ENCODE measurements at regions not wholly inside any gene's neighbourhood (a gene's known extent, or its start where the extent isn't known, plus 50 kb on each side); places are given as distances from the start of the nearest gene placed in this dataset.

DNA sequence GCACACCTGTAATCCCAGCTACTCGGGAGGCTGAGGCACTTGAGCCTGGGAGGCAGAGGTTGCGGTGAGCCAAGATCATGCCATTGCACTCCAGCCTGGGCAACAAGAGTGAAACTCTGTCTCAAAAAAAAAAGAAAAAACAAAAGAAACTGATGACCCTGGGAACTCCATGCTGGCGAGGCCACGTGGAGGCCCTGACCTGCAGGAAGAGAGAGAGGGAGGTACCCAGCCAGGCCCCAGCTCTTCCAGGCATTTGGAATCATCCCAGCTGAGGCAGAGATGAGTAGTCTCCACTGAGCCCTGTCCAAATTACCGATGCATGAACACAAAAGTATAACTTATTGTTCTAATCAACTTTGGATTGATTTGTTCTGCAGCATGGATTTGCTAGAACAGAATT is 132.0 kb upstream of the ZBTB40 start:
- no peaks in the 10 kb centered on the region for H3K9me3 ChIP-seq (ENCODE audit: insufficient read depth, low read depth)
- DNase-seq: no peak
- no peaks in the 10 kb centered on the region for H3K9me2 ChIP-seq (ENCODE audit: insufficient read depth)
- no peak overlapping the region for H3K4me3 ChIP-seq
- no peaks in the 10 kb centered on the region for H3K79me2 ChIP-seq (ENCODE audit: low read depth)
- TF ChIP-seq, protein P1, sequence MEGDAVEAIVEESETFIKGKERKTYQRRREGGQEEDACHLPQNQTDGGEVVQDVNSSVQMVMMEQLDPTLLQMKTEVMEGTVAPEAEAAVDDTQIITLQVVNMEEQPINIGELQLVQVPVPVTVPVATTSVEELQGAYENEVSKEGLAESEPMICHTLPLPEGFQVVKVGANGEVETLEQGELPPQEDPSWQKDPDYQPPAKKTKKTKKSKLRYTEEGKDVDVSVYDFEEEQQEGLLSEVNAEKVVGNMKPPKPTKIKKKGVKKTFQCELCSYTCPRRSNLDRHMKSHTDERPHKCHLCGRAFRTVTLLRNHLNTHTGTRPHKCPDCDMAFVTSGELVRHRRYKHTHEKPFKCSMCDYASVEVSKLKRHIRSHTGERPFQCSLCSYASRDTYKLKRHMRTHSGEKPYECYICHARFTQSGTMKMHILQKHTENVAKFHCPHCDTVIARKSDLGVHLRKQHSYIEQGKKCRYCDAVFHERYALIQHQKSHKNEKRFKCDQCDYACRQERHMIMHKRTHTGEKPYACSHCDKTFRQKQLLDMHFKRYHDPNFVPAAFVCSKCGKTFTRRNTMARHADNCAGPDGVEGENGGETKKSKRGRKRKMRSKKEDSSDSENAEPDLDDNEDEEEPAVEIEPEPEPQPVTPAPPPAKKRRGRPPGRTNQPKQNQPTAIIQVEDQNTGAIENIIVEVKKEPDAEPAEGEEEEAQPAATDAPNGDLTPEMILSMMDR (conservative IDR thresholded peaks at IDR 0.05): no peak
- TF ChIP-seq EZH2 (IDR thresholded peaks at IDR 0.05; ENCODE audit: low read depth): no peak
- no peaks in the 10 kb centered on the region for H3F3A ChIP-seq (ENCODE audit: insufficient read depth, low read depth)
- intact Hi-C loops (cut with micrococcal nuclease; ENCODE audit: unreplicated experiment): no loop called here
- no peaks in the 10 kb centered on the region for H3K36me3 ChIP-seq (ENCODE audit: low read depth)
- ChIA-PET CTCF (no interaction called here), POLR2A (ENCODE audit: unreplicated experiment) (interaction anchor here (0.6 kb wide), 1 partner anchor 266 kb away, joined by 4 read pairs; no protein-coding TSS in a partner anchor)
- H3K4me1 ChIP-seq (replicated peaks; ENCODE audit: insufficient read depth): no peaks in the 10 kb centered on the region
- BruUV-seq (replicated peaks): no TSS peak
- H3K27me3 ChIP-seq (ENCODE audit: insufficient read depth, low read depth): no peaks in the 10 kb centered on the region
- H3K4me2 ChIP-seq: no peak overlapping the region
- no peaks in the 10 kb centered on the region for H4K20me1 ChIP-seq (ENCODE audit: insufficient read depth)
- no peak overlapping the region for H2AFZ ChIP-seq
- H3K27ac ChIP-seq: no peak overlapping the region

DNA sequence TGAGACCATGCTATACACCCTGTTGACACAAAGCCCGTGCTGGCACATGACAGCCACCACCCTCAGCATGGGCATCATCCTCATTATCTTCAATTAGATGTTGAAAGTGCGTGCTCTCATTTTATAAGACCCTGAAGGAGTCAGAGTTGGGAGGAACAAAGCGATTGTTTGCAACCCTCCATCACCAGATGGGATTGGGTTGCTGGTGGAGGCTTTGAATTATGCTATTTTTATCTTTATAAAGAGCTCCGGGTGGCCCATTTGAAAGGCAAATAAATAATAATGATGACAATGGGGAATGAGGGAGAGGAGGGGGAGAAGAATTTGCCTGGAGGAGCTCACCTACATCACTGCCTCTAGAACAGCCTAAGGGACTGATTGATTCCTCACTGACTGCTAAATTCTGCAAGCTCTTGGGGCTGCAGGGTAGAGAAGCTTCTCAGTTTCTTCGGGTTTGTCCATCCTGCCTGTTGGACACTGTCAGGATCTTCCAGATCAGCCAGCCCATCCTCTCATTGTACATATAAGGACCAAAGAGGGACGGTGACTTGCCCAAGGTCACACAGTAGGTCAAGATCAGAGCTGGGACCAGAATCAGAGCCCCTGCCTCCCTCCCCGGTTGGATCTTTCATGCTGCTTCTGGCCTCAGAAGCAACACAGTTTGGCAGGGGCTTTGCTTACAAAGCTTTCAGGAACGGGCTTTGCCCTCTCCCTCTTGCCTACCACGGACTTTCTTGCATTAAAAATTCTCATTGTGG is 130.9 kb upstream of the ZBTB40 start:
- no peak for TF ChIP-seq EZH2 (IDR thresholded peaks at IDR 0.05; ENCODE audit: low read depth)
- TF ChIP-seq, protein P1 (conservative IDR thresholded peaks at IDR 0.05): no peak
- no peaks in the 10 kb centered on the region for H4K20me1 ChIP-seq (ENCODE audit: insufficient read depth)
- no peaks in the 10 kb centered on the region for H3K9me3 ChIP-seq (ENCODE audit: insufficient read depth, low read depth)
- BruUV-seq (replicated peaks): no TSS peak
- H3K27ac ChIP-seq: no peak overlapping the region
- no peaks in the 10 kb centered on the region for H3F3A ChIP-seq (ENCODE audit: insufficient read depth, low read depth)
- no peaks in the 10 kb centered on the region for H3K36me3 ChIP-seq (ENCODE audit: low read depth)
- no peak overlapping the region for H3K4me2 ChIP-seq
- H3K79me2 ChIP-seq (ENCODE audit: low read depth): no peaks in the 10 kb centered on the region
- ChIA-PET CTCF (no interaction called here), POLR2A (ENCODE audit: unreplicated experiment) (no interaction called here)
- H3K4me3 ChIP-seq: no peak overlapping the region
- H3K4me1 ChIP-seq (replicated peaks; ENCODE audit: insufficient read depth): no peaks in the 10 kb centered on the region
- DNase-seq: no peak
- H2AFZ ChIP-seq: no peak overlapping the region
- no peaks in the 10 kb centered on the region for H3K27me3 ChIP-seq (ENCODE audit: insufficient read depth, low read depth)
- H3K9me2 ChIP-seq (ENCODE audit: insufficient read depth): no peaks in the 10 kb centered on the region
- intact Hi-C loops (cut with micrococcal nuclease; ENCODE audit: unreplicated experiment): no loop called here

DNA sequence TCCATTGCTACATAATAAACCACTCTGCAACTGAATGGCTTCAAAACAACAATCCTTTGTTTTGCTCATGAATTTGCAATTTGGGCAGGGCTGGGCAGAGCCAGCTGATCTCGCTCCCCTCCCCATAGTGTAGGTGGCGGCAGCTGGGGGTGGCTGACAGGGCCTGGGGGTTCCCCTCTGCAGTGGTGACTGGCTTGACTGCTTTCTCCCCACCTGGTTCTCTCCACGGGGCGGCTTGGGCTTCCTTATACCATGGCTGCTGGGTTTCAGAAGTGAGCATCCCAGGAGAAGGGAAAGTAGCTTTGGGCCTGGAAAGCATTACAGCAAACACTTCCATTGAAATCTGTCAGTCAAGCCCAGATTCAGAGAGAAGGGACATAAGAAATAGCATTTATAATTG is 129.7 kb upstream of the ZBTB40 start:
- H3F3A ChIP-seq (ENCODE audit: insufficient read depth, low read depth): no peaks in the 10 kb centered on the region
- no TSS peak for BruUV-seq (replicated peaks)
- H3K9me2 ChIP-seq (ENCODE audit: insufficient read depth): no peaks in the 10 kb centered on the region
- no peak for DNase-seq
- H2AFZ ChIP-seq: no peak overlapping the region
- H3K4me2 ChIP-seq: no peak overlapping the region
- POLR2A ChIA-PET (ENCODE audit: unreplicated experiment): no interaction called here
- no peak overlapping the region for H3K27ac ChIP-seq
- intact Hi-C loops (cut with micrococcal nuclease; ENCODE audit: unreplicated experiment): no loop called here
- no peak for TF ChIP-seq EZH2 (IDR thresholded peaks at IDR 0.05; ENCODE audit: low read depth)
- TF ChIP-seq, protein P1 (conservative IDR thresholded peaks at IDR 0.05): no peak
- no peaks in the 10 kb centered on the region for H3K9me3 ChIP-seq (ENCODE audit: insufficient read depth, low read depth)
- H3K79me2 ChIP-seq (ENCODE audit: low read depth): no peaks in the 10 kb centered on the region
- no peaks in the 10 kb centered on the region for H3K27me3 ChIP-seq (ENCODE audit: insufficient read depth, low read depth)
- H3K4me3 ChIP-seq: no peak overlapping the region
- no peaks in the 10 kb centered on the region for H4K20me1 ChIP-seq (ENCODE audit: insufficient read depth)
- H3K36me3 ChIP-seq (ENCODE audit: low read depth): no peaks in the 10 kb centered on the region
- H3K4me1 ChIP-seq (replicated peaks; ENCODE audit: insufficient read depth): no peaks in the 10 kb centered on the region
- CTCF ChIA-PET: no interaction called here

Measured in PC-9 (cell line).